ENCODE measurements at regions not wholly inside any gene's neighbourhood (a gene's known extent, or its start where the extent isn't known, plus 50 kb on each side); places are given as distances from the start of the nearest gene placed in this dataset.
"Not testable (repeated sequence)": the region's sequence is repeated elsewhere in the genome, so short reads cannot be mapped to it uniquely, and the experiment has no call there.

DNA sequence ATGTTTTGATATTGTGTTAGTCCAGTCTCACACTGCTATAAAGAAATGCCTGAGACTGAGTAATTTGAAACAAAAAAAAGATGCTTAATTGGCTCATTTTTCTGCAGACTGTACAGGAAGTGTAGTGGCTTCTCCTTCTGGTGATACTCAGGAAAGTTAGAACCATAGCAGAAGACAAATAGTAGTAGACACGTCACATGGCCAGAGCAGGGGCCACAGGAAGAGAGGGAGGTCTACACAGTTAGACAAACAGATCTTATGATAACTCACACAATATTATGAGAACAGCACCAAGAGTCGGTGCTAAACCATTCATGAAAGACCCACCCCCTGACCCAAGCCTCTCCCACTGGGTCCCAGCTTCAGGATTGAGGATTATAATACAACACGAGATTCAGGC is 181.5 kb upstream of the TP53TG3D start:
- H3K4me3 ChIP-seq (ENCODE audit: low read length), result not testable (repeated sequence)

DNA sequence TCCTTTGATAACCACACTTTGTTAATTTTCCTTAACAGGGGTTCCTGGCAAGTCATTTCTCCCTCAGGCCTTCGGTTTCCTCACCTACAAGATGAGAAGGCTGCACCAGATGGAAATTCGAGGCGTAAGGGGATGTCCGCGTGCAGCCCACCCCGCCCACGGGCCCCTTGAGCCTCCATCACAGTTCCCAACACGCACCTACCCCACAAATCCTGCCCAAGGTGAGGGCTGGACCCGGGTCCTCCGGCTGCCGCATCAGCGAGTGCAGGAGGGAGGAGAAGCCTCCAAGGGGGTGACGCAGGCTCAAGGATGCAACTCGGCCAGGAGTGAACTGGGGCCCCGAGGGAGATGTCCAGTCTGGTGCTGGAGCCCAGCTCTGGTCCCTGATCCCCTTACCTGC is 169.2 kb upstream of the TP53TG3D start:
- not testable (repeated sequence) for H3K4me3 ChIP-seq (ENCODE audit: low read length); H3K4me1 ChIP-seq (ENCODE audit: control insufficient read depth, low read length); H3K4me2 ChIP-seq (ENCODE audit: low read length); H3K27ac ChIP-seq (ENCODE audit: low read depth, low read length); H3K36me3 ChIP-seq (ENCODE audit: control insufficient read depth, low read length); H3K79me2 ChIP-seq (ENCODE audit: control insufficient read depth, low read length); H4K20me1 ChIP-seq (ENCODE audit: control insufficient read depth, insufficient read depth, low read depth, low read length); H3K9me3 ChIP-seq (ENCODE audit: control insufficient read depth, insufficient read depth, low read length); H3K9me2 ChIP-seq (replicated peaks; ENCODE audit: control insufficient read depth, low read length); H3F3A ChIP-seq (ENCODE audit: control insufficient read depth, insufficient read depth); H3K27me3 ChIP-seq (ENCODE audit: control insufficient read depth, low read length)

More for the DNA sequence above, 181.5 kb upstream of the TP53TG3D start:
- H3K27me3 ChIP-seq (ENCODE audit: control insufficient read depth, low read length); H3K36me3 ChIP-seq (ENCODE audit: control insufficient read depth, low read length); H3K4me2 ChIP-seq (ENCODE audit: low read length); H3K4me1 ChIP-seq (ENCODE audit: control insufficient read depth, low read length); H3K9me2 ChIP-seq (replicated peaks; ENCODE audit: control insufficient read depth, low read length); H3F3A ChIP-seq (ENCODE audit: control insufficient read depth, insufficient read depth); H3K9me3 ChIP-seq (ENCODE audit: control insufficient read depth, insufficient read depth, low read length); H3K27ac ChIP-seq (ENCODE audit: low read depth, low read length); H4K20me1 ChIP-seq (ENCODE audit: control insufficient read depth, insufficient read depth, low read depth, low read length); H3K79me2 ChIP-seq (ENCODE audit: control insufficient read depth, low read length): not testable (repeated sequence)

GRCh38 chr16:32084656-32085401 is 168.3 kb upstream of the TP53TG3D start:
- H4K20me1 ChIP-seq (ENCODE audit: control insufficient read depth, insufficient read depth, low read depth, low read length); H3K4me2 ChIP-seq (ENCODE audit: low read length); H3K36me3 ChIP-seq (ENCODE audit: control insufficient read depth, low read length); H3K4me3 ChIP-seq (ENCODE audit: low read length); H3K27ac ChIP-seq (ENCODE audit: low read depth, low read length); H3K79me2 ChIP-seq (ENCODE audit: control insufficient read depth, low read length); H3K9me3 ChIP-seq (ENCODE audit: control insufficient read depth, insufficient read depth, low read length); H3K27me3 ChIP-seq (ENCODE audit: control insufficient read depth, low read length); H3K4me1 ChIP-seq (ENCODE audit: control insufficient read depth, low read length); H3F3A ChIP-seq (ENCODE audit: control insufficient read depth, insufficient read depth); H3K9me2 ChIP-seq (replicated peaks; ENCODE audit: control insufficient read depth, low read length): not testable (repeated sequence)

DNA sequence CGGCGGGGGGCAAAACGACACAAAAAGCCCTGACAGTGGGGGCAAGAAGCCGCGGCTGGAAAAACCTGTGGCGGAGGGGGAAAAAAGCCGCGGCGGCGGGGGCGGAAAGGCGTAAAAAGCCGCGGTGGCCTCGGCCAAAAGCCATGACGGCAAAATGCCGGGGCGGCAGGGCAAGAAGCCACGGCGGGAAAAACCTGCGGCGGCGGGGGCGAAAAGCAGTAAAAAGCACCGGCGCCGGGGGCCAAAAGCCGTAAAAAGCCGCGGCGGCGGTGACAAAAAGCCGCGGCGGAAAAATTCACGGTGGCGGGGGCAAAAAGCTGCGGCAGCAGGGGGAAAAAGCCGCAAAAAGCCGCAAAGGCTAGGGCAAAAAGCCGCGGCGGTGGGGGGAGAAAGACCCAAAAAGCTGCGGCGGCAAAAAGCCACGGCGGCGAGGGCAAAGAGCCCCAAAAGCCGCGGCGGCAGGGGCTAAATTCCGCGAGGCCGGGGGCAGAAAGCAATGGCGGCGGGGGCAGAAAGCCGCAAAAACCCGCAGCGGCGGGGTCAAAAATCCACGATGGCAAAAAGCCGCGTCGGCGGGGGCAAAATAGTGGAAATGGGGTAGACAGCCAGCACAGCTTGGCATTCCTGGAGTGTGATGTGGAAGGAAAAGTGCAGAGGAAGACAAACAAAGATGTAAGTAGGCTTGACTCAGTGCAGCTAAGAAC is 167.5 kb upstream of the TP53TG3D start:
- not testable (repeated sequence) for H3K36me3 ChIP-seq (ENCODE audit: control insufficient read depth, low read length); H3K27ac ChIP-seq (ENCODE audit: low read depth, low read length); H3K9me3 ChIP-seq (ENCODE audit: control insufficient read depth, insufficient read depth, low read length); H3K4me2 ChIP-seq (ENCODE audit: low read length); H3K4me3 ChIP-seq (ENCODE audit: low read length); H3F3A ChIP-seq (ENCODE audit: control insufficient read depth, insufficient read depth); H3K27me3 ChIP-seq (ENCODE audit: control insufficient read depth, low read length); H4K20me1 ChIP-seq (ENCODE audit: control insufficient read depth, insufficient read depth, low read depth, low read length); H3K79me2 ChIP-seq (ENCODE audit: control insufficient read depth, low read length); H3K4me1 ChIP-seq (ENCODE audit: control insufficient read depth, low read length); H3K9me2 ChIP-seq (replicated peaks; ENCODE audit: control insufficient read depth, low read length)
- 0 out of 2 replicates have a peak, but pooled peaks have one; percentile 54 for TF ChIP-seq EZH2phosphoT487 (IDR thresholded peaks at IDR 0.05; ENCODE audit: borderline replicate concordance, low read length)

DNA sequence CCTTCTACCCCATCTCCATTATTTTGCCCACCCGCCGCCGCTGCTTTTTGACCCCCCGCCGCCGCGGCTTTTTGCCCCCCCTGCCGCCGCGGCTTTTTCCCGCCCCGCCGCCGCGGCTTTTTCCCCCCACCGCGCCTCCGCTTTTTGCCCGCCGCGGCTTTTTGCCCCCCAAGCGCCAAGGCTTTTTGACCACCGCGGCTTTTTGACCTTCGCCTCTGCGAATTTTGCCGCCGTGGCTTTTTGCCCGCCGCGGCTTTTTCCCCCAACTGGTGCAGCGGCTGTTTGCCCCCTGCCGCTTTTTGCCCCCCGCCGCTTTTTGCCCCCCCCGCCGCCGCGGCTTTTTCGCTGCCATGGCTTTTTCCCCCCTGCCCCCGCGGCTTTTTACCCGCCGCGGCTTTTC is 137.5 kb upstream of the TP53TG3D start:
- H3K9me3 ChIP-seq (ENCODE audit: control insufficient read depth, insufficient read depth, low read length); H3K4me1 ChIP-seq (ENCODE audit: control insufficient read depth, low read length); H3K36me3 ChIP-seq (ENCODE audit: control insufficient read depth, low read length); H3K79me2 ChIP-seq (ENCODE audit: control insufficient read depth, low read length); H3K27me3 ChIP-seq (ENCODE audit: control insufficient read depth, low read length); H3K4me2 ChIP-seq (ENCODE audit: low read length); H3K4me3 ChIP-seq (ENCODE audit: low read length); H3K27ac ChIP-seq (ENCODE audit: low read depth, low read length); H3K9me2 ChIP-seq (replicated peaks; ENCODE audit: control insufficient read depth, low read length); H3F3A ChIP-seq (ENCODE audit: control insufficient read depth, insufficient read depth); H4K20me1 ChIP-seq (ENCODE audit: control insufficient read depth, insufficient read depth, low read depth, low read length): not testable (repeated sequence)

Data from DOHH2 (cell line).